Adipocyte (in vitro differentiated cells): ENCODE measurements at regions not wholly inside any gene's neighbourhood (a gene's known extent, or its start where the extent isn't known, plus 50 kb on each side); places are given as distances from the start of the nearest gene placed in this dataset.

Source experiments
- DNase-seq: peaks from one replicate; pipeline ENCODE4 v3.0.0-alpha.2; 2015; ENCODE audit warnings: low read depth
- H3K27me3 ChIP-seq: replicated peaks from 2 replicates; pipeline ENCODE4 v1.7.0; 2013; ENCODE audit warnings: mild to moderate bottlenecking, low read length, moderate library complexity; ENCODE audit not compliant: control insufficient read depth, insufficient read depth
- H3K36me3 ChIP-seq: 2 replicates; pipeline ENCODE4 v1.7.0; 2013; ENCODE audit warnings: low read length, mild to moderate bottlenecking, moderate library complexity; ENCODE audit not compliant: control insufficient read depth, insufficient read depth, severe bottlenecking
- H3K4me1 ChIP-seq: 2 replicates; pipeline ENCODE4 v1.7.0; 2013; ENCODE audit warnings: mild to moderate bottlenecking, low read length, moderate library complexity; ENCODE audit not compliant: control insufficient read depth, insufficient read depth
- H3K4me3 ChIP-seq: 2 replicates; pipeline ENCODE4 v1.7.0; 2013; ENCODE audit warnings: mild to moderate bottlenecking, low read length, moderate library complexity
- H3K9ac ChIP-seq: 2 replicates; pipeline ENCODE4 v1.7.0; 2013; ENCODE audit warnings: mild to moderate bottlenecking, low read length, moderate library complexity
- H3K9me3 ChIP-seq: 2 replicates; pipeline ENCODE4 v1.7.0; 2013; ENCODE audit warnings: mild to moderate bottlenecking, low read length, moderate library complexity; ENCODE audit not compliant: control insufficient read depth

- no peaks in the 10 kb centered on the region for H3K36me3 ChIP-seq
- H3K27me3 ChIP-seq, result no peaks in the 10 kb centered on the region
- no peak overlapping the region for H3K9ac ChIP-seq
- no peak for DNase-seq
- no peaks in the 10 kb centered on the region for H3K9me3 ChIP-seq
- peaks cover 15% of the 10 kb centered on the region for H3K4me1 ChIP-seq
- no peak overlapping the region for H3K4me3 ChIP-seq
These were observed 489.1 kb upstream of the ACVR2A start for GRCh38 chr2:147355706-147356105.

- no peak for DNase-seq
- Histone ChIP-seq H3K9ac (no peak overlapping the region), H3K36me3 (no peaks in the 10 kb centered on the region), H3K4me1 (peaks cover 4% of the 10 kb centered on the region), H3K27me3 (no peaks in the 10 kb centered on the region), H3K9me3 (no peaks in the 10 kb centered on the region), H3K4me3 (no peak overlapping the region)
These were observed 491.8 kb upstream of the ACVR2A start for GRCh38 chr2:147353072-147353381.

GRCh38 chr2:147352264-147353071, 492.4 kb upstream of the ACVR2A start:
- H3K4me3 ChIP-seq, result no peak overlapping the region
- no peaks in the 10 kb centered on the region for H3K4me1 ChIP-seq
- no peaks in the 10 kb centered on the region for H3K9me3 ChIP-seq
- no peaks in the 10 kb centered on the region for H3K36me3 ChIP-seq
- no peaks in the 10 kb centered on the region for H3K27me3 ChIP-seq
- no peak overlapping the region for H3K9ac ChIP-seq
- no peak for DNase-seq

- Histone ChIP-seq H3K4me1 (no peaks in the 10 kb centered on the region), H3K4me3 (no peak overlapping the region), H3K27me3 (no peaks in the 10 kb centered on the region), H3K36me3 (no peaks in the 10 kb centered on the region), H3K9me3 (no peaks in the 10 kb centered on the region), H3K9ac (no peak overlapping the region)
- no peak for DNase-seq
These were observed 493.0 kb upstream of the ACVR2A start for GRCh38 chr2:147351784-147352183.

GRCh38 chr2:147348931-147349555, 495.8 kb upstream of the ACVR2A start:
- Histone ChIP-seq H3K4me3 (no peak overlapping the region), H3K9me3 (peaks cover 14% of the 10 kb centered on the region), H3K4me1 (no peaks in the 10 kb centered on the region), H3K36me3 (no peaks in the 10 kb centered on the region), H3K27me3 (no peaks in the 10 kb centered on the region), H3K9ac (no peak overlapping the region)
- DNase-seq, result no peak

DNA sequence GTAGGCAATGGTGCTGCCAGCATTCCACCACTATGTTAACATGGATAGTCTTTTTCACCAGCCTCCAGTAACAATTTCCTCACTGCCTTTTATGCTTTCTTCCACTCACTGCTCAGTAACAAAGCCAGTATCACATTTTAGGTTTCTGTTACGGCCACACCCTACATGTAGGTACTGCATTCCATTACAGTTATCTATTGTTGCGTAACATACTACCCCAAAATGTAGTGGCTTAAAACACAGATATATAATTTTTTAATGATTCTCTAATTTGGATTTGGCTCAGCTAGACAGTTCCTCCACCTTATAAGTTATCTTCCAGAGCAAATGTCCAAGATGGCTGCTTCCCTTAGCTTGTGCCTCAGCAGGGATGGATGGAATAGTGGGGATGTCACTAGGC, 498.7 kb upstream of the ACVR2A start:
- H3K36me3 ChIP-seq, result no peaks in the 10 kb centered on the region
- H3K9ac ChIP-seq, result no peak overlapping the region
- no peak for DNase-seq
- no peaks in the 10 kb centered on the region for H3K4me1 ChIP-seq
- no peak overlapping the region for H3K4me3 ChIP-seq
- H3K27me3 ChIP-seq, result no peaks in the 10 kb centered on the region
- peaks cover 14% of the 10 kb centered on the region for H3K9me3 ChIP-seq

DNA sequence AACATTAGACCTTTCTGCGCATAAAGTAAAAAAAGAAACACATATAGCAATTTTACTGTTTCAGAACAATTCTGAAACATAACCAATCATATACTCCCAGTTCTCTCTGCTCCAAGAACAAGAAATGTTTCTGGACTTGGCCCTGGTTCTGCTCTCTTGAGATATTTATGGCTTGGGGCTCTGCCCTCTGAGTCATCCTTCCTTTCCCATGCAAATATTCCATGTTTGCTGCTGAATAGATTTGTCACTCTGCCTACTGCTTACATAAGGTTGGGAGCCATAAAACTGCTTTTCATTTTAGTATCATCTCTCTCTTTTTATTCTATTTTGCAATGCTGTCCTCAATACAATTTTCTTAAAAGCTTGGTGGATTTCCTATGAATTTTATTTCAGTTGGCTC, 499.6 kb upstream of the ACVR2A start:
- H3K27me3 ChIP-seq, result no peaks in the 10 kb centered on the region
- DNase-seq, result no peak
- H3K4me3 ChIP-seq, result no peak overlapping the region
- no peak overlapping the region for H3K9ac ChIP-seq
- H3K9me3 ChIP-seq, result peaks cover 14% of the 10 kb centered on the region
- H3K36me3 ChIP-seq, result no peaks in the 10 kb centered on the region
- H3K4me1 ChIP-seq, result no peaks in the 10 kb centered on the region

DNA sequence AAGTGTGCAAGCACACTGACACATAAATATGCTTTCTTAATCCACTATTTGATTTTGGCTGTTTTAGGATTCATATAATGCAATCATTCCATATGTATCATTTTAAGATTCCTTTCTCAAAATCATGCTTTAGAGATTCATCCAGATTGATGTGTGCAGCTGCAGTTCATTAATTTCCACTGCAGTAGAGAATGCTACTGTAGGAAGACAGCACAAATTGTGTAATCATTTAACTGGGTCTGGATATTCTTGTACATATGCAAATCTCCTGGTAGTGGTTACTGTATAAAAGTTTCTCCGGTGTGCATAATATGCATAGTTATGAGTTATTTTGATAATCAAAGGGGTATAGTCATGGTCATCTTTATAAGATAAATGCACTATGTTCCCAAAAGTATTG, 502.5 kb upstream of the ACVR2A start:
- no peaks in the 10 kb centered on the region for H3K4me1 ChIP-seq
- H3K4me3 ChIP-seq, result no peak overlapping the region
- peaks cover 14% of the 10 kb centered on the region for H3K9me3 ChIP-seq
- H3K27me3 ChIP-seq, result no peaks in the 10 kb centered on the region
- H3K9ac ChIP-seq, result no peak overlapping the region
- DNase-seq, result no peak
- no peaks in the 10 kb centered on the region for H3K36me3 ChIP-seq

- H3K4me1 ChIP-seq, result no peaks in the 10 kb centered on the region
- H3K9ac ChIP-seq, result no peak overlapping the region
- H3K27me3 ChIP-seq, result no peaks in the 10 kb centered on the region
- no peaks in the 10 kb centered on the region for H3K9me3 ChIP-seq
- no peak overlapping the region for H3K4me3 ChIP-seq
- DNase-seq, result no peak
- no peaks in the 10 kb centered on the region for H3K36me3 ChIP-seq
These were observed 512.9 kb upstream of the ACVR2A start for GRCh38 chr2:147331790-147332419.

DNA sequence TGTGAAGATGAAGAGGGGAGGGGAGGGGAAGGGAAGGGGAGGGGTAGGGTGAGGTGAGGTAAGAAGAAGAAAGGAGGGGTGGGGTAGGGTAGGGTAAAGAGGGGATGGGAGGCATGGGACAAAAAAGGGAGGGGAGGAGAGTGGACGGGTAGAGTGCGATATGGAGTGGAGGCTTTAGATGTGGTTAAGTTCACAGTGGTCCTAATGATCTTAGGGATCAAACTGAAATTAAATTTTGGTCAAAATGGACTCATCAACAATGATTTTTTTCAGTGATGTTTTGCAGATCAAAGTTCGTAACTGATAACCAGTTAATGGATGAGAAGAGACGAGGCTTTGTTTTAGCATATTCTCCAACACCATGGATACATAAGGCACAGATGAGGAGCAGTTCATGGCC, 513.9 kb upstream of the ACVR2A start:
- DNase-seq, result no peak
- no peak overlapping the region for H3K9ac ChIP-seq
- peaks cover 5% of the 10 kb centered on the region for H3K4me1 ChIP-seq
- no peak overlapping the region for H3K4me3 ChIP-seq
- H3K9me3 ChIP-seq, result no peaks in the 10 kb centered on the region
- no peaks in the 10 kb centered on the region for H3K27me3 ChIP-seq
- no peaks in the 10 kb centered on the region for H3K36me3 ChIP-seq

DNA sequence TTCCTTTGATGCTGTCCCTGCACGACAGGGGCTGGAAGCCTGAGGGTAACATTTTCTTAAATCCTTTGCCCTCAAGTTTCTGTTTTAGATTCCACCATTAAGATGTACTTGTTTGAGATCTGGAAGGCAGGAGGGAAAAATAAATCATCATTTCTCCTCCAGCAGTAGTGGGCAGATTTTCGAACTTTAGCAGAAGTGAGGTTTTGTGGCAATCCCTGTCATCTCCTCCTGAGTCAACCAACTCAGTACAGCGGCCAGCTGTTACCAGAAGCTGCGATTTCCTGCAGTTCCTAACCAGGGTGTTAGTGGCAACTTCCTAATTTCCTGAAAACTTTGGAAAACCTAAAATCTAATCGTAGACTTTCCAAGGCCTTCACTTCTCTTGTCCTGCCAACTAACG, 517.2 kb upstream of the ACVR2A start:
- Histone ChIP-seq H3K36me3 (no peaks in the 10 kb centered on the region), H3K9ac (no peak overlapping the region), H3K4me3 (no peak overlapping the region), H3K9me3 (no peaks in the 10 kb centered on the region), H3K4me1 (peaks cover 5% of the 10 kb centered on the region), H3K27me3 (no peaks in the 10 kb centered on the region)
- DNase-seq, result no peak
